DND-41 (cell line): ENCODE measurements at regions not wholly inside any gene's neighbourhood (a gene's known extent, or its start where the extent isn't known, plus 50 kb on each side); places are given as distances from the start of the nearest gene placed in this dataset.

Source experiments
- EZH2 ChIP-seq: IDR thresholded peaks from 3 replicates; pipeline ENCODE4 v1.6.1; 2012; ENCODE audit warnings: borderline replicate concordance, low read depth, mild to moderate bottlenecking, moderate library complexity, low read length, inconsistent platforms; ENCODE audit not compliant: severe bottlenecking
- TF ChIP-seq, protein P1 (sequence below): IDR thresholded peaks from 2 replicates; pipeline ENCODE4 v1.5.1; 2012; ENCODE audit warnings: borderline replicate concordance, low read length, moderate library complexity, mild to moderate bottlenecking; ENCODE audit not compliant: poor library complexity, severe bottlenecking; ENCODE audit errors: extremely low read depth

DNA sequence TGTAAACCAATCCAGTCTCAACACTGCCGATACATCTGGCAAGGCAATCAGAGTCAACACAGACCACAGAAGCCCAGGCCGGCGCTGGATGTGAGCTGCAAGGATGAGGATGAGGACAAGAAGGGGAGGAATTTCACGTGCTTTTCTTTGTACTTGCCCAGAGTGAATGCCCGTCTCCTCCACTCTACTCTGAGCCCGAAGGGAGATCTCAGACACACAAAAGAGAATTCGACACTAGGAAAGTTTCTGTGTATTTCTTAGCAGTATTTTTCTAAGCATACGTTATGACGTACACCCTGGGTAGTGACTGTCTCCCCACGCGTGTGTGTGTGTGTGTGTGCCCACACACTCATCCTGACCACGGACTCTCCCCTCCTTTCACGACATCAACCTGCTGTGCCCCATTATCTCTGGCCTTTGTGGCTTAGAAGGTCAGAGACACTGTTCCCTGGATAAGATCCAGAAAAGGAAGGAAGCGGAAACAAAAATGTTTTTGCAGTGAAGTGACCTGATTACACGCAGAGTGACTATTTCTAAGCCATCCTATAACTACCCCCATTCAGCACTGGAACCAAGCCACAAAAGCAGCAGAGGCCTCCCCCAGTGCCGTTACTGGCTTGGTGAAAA, 227.3 kb upstream of the DAPK1 start:
- TF ChIP-seq, protein P1, sequence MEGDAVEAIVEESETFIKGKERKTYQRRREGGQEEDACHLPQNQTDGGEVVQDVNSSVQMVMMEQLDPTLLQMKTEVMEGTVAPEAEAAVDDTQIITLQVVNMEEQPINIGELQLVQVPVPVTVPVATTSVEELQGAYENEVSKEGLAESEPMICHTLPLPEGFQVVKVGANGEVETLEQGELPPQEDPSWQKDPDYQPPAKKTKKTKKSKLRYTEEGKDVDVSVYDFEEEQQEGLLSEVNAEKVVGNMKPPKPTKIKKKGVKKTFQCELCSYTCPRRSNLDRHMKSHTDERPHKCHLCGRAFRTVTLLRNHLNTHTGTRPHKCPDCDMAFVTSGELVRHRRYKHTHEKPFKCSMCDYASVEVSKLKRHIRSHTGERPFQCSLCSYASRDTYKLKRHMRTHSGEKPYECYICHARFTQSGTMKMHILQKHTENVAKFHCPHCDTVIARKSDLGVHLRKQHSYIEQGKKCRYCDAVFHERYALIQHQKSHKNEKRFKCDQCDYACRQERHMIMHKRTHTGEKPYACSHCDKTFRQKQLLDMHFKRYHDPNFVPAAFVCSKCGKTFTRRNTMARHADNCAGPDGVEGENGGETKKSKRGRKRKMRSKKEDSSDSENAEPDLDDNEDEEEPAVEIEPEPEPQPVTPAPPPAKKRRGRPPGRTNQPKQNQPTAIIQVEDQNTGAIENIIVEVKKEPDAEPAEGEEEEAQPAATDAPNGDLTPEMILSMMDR, result no peak
- TF ChIP-seq EZH2, result no peak
